GM12874 (cell line): ENCODE measurements at regions not wholly inside any gene's neighbourhood (a gene's known extent, or its start where the extent isn't known, plus 50 kb on each side); places are given as distances from the start of the nearest gene placed in this dataset.

ENCODE experiments used
- TF ChIP-seq, protein P1 (sequence below): IDR thresholded peaks from 2 replicates; pipeline ENCODE4 v1.5.1; 2011; ENCODE audit warnings: low read depth, mild to moderate bottlenecking, control low read depth, low read length, moderate library complexity; ENCODE audit not compliant: insufficient read depth

GRCh38 chr1:219399446-219399845 is 213.5 kb downstream of the ZC3H11B start:
- TF ChIP-seq, protein P1, sequence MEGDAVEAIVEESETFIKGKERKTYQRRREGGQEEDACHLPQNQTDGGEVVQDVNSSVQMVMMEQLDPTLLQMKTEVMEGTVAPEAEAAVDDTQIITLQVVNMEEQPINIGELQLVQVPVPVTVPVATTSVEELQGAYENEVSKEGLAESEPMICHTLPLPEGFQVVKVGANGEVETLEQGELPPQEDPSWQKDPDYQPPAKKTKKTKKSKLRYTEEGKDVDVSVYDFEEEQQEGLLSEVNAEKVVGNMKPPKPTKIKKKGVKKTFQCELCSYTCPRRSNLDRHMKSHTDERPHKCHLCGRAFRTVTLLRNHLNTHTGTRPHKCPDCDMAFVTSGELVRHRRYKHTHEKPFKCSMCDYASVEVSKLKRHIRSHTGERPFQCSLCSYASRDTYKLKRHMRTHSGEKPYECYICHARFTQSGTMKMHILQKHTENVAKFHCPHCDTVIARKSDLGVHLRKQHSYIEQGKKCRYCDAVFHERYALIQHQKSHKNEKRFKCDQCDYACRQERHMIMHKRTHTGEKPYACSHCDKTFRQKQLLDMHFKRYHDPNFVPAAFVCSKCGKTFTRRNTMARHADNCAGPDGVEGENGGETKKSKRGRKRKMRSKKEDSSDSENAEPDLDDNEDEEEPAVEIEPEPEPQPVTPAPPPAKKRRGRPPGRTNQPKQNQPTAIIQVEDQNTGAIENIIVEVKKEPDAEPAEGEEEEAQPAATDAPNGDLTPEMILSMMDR: no peak

- TF ChIP-seq, protein P1: no peak
These were observed 214.0 kb downstream of the ZC3H11B start for GRCh38 chr1:219398815-219399396.

DNA sequence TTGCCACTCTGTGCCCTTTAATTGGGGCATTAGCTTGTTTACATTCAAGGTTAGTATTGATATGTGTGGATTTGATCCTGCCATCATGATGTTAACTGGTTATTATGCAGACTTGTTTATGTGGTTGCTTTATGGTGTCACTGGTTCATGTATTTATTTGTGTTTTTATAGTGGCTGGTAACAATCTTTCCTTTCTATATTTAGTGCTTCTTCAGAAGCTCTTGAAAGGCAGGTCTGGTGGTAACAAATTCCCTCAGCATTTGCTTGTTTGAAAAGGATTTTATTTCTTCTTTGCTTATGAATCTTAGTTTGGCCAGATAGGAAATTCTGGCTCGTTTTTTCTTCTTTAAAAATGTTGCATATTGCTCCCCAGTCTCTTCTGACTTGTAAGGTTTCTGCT is 215.4 kb downstream of the ZC3H11B start:
- TF ChIP-seq, protein P1: no peak

DNA sequence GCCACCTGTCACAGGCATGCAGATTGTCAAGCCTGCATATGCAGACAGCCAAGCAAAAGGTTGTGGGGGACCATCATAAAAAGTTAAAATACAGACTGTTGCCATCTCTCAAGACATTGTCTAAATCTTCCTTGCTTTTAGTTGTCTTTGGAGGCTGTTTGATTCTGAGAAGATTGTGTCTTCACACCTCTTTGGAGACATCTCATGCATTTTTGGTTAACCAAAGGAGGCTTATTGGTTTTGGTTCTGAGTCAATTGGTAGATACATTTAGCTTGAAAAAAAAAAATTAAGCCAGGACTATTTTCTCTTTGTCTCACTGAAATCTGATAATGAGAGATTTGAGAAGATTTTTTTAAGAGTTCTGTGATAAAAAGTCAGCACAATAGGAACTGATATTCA is 217.6 kb downstream of the LYPLAL1 start:
- TF ChIP-seq, protein P1: no peak

DNA sequence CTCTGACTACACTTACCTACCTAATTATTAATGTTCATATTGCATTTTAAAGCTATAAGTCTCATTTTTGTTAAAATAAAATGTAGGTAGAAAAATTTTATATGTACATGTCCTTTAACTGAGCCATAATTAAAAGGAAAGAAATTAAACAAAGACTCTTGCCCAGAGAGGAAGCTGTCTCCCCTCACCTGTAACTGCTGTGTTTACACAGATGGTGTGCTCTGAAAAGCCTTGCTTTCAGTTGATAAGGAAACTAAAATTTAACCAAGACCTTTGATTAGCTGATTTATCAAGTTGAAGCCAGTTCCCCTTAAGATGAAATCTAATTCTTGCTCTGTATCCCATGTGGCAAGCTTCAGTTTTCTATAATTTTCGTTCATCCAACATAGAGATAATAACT is 213.5 kb downstream of the LYPLAL1 start:
- TF ChIP-seq, protein P1: no peak

DNA sequence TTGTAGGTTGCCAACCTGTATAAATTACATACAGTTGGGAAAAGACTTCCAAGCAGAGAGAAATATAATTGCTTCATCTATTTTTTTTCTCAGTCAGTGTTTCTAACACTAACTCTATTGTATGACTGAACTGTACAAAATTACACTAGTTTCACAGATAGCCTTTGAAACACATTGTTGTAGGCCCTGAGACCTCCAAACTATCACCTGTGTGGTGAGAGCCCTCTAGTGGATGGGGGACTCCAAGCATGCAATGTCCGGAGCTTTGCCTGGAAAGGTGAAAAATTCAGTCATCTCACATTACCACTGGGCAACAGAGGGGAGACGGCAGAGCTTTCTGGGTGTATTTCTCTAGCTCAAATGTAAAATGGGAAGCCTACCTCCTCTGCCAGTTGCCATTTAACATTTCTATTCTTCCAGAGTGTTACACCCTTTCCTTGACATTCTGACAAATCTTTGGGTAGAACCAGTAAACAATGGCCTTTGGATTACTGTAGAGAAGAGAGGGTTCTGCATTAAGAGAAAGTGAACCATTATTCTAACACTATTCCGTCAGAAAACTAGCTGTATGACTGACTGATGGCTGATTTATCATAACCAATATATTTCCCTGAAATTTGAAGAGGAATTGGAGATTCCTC is 212.2 kb downstream of the LYPLAL1 start:
- TF ChIP-seq, protein P1: peak; percentile 83

DNA sequence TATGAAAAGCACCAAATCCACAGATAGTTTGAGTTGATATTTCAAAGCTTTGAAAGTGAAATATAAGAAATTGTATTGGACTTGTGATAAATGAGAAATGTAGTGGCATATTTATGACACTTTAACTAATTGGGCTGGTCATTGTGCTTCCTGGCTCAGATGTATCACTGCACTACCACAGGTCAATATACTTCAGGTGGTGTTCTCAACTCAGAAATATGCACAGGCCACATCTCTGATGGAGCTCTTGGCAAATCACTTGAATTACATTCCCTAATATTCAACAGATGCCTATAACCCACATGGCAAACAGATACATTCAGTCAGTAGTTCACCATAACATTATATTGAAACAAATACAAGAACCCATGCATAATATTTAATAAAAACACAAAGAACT is 209.6 kb downstream of the LYPLAL1 start:
- TF ChIP-seq, protein P1: no peak
